ENCODE measurements at regions not wholly inside any gene's neighbourhood (a gene's known extent, or its start where the extent isn't known, plus 50 kb on each side); places are given as distances from the start of the nearest gene placed in this dataset.

DNA sequence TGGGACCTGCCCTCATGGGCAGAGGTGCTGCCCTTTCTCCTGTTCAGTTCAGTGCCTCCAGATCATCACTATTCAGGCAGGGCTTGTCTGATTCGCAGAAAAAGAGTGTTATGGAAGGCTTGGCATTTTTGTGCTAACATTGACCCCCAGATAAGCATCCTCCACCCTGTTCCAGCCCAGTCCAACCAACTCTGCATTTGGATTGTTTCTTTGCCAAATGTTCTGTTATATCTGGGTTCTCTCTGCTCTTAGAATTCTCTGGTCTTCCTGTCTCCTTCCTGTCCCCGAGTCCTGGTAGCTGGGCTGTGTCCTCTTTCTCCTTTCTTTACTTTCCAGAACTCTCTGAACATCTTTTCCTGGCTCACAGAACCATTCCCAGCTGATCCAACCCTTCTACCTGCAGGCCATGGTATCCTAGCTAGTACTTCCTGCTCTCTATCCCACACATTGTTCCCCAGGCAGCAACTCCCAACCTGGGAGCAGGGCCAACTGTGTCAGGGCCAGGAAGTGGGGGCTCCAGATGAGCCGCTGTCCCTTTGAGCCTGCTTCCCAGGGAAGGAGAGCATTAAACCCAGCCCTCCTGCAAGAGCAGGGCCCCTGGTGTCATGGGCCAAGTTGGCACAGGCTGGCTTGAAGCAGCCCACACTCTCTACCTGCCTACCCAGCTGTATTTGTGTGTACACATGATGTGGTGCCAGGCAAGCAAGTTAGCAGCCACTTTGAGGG lies 280.7 kb upstream of the CADM1 start:
- no peak for DNase-seq (ENCODE audit: low read depth)
- no peak overlapping the region for H3K4me3 ChIP-seq (ENCODE audit: control insufficient read depth, low read depth, low read length)
- TF ChIP-seq, protein P1, sequence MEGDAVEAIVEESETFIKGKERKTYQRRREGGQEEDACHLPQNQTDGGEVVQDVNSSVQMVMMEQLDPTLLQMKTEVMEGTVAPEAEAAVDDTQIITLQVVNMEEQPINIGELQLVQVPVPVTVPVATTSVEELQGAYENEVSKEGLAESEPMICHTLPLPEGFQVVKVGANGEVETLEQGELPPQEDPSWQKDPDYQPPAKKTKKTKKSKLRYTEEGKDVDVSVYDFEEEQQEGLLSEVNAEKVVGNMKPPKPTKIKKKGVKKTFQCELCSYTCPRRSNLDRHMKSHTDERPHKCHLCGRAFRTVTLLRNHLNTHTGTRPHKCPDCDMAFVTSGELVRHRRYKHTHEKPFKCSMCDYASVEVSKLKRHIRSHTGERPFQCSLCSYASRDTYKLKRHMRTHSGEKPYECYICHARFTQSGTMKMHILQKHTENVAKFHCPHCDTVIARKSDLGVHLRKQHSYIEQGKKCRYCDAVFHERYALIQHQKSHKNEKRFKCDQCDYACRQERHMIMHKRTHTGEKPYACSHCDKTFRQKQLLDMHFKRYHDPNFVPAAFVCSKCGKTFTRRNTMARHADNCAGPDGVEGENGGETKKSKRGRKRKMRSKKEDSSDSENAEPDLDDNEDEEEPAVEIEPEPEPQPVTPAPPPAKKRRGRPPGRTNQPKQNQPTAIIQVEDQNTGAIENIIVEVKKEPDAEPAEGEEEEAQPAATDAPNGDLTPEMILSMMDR (conservative IDR thresholded peaks at IDR 0.05; ENCODE audit: control insufficient read depth, insufficient read depth, low read depth, low read length): no peak

DNA sequence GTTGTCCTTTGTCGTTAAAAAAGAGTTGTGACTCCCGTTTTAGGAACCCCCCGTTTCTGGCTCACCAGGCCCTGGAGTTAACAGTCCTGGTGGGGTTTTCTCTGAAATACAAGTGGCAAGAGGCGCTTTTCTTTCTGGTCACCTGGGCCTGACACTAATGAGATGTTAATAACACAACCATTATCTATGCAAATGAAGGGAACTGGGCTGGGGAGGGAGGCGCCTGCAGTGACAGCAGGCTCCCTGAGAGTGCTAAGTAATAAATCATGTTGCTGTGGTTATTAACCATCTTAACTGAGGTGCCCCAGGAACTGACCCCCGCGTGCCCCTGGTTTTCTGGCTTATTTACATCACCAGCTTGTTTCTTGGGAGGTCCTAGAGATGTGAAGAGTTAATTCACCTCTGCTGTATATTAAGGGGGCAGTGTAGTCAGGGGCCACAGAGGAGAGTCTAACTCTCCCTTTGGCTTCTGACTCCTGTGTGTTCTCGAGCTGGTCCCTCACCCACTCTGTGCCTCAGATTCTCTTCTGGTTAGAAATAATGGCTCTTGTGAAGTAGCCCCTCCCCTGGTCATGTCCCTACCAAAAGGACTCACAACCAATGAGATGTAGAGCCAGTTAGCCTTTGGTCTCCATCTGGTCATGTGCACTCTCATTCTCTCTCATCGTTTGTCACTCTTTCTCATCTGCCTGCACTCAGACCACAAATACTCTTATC lies 276.6 kb upstream of the CADM1 start:
- H3K4me3 ChIP-seq (ENCODE audit: control insufficient read depth, low read depth, low read length): no peak overlapping the region
- DNase-seq (ENCODE audit: low read depth): no peak
- TF ChIP-seq, protein P1 (conservative IDR thresholded peaks at IDR 0.05; ENCODE audit: control insufficient read depth, insufficient read depth, low read depth, low read length): no peak

DNA sequence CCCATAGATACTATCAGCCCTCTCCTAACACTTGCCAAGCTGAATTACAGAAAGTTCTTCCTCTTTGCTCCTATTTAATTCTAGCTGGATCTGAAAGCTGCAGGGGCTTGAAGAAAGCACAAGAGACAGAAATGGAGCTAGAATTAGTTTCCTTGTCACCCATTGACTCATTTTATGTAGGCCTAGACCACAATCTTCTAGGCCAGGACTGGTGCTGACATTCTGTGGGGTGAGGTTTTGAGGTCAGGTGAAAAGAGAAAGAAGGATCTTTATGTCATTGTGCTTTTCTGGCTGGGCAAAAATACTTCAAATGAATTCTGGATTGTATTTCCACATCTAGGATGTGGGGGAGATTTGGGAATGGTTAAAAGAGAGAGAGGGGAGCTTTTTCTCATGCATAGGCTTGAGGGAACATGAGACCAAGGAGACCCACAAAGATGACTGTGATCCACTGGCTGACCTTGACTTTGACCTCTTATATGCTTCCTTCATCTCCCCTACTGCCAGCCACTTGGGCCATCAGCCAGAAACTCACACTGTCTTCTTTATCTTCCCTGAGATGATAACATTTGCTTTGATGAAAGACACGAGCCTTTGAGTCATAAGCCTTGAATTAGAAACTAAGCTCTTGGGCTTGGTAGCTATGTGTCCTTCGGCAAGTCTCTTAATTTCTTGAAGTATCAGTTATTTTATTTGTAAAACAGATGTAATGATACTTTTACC lies 274.9 kb upstream of the CADM1 start:
- TF ChIP-seq, protein P1 (conservative IDR thresholded peaks at IDR 0.05; ENCODE audit: control insufficient read depth, insufficient read depth, low read depth, low read length): no peak
- DNase-seq (ENCODE audit: low read depth): no peak
- H3K4me3 ChIP-seq (ENCODE audit: control insufficient read depth, low read depth, low read length): no peak overlapping the region

DNA sequence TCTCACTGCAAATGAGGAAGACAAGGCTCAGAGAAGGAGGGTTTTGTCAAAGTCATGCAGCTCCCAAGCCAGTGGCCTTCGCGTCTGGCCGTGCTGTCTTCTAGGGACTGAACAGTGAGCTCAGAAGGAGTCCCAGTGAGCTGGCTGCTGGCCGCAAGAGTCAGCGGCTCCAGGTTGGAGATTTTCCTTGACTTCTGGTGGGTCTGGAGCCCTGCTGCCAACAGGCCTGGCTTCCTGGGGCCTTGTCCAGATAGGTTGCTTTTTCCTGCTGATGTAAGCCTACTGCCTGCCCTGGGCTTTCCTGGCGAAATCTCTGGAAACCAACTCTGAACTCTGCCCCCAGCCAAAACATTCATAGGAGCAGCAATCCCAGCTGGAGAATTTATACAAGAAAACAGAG lies 272.7 kb upstream of the CADM1 start:
- TF ChIP-seq, protein P1 (conservative IDR thresholded peaks at IDR 0.05; ENCODE audit: control insufficient read depth, insufficient read depth, low read depth, low read length): no peak
- H3K4me3 ChIP-seq (ENCODE audit: control insufficient read depth, low read depth, low read length): no peak overlapping the region
- DNase-seq (ENCODE audit: low read depth): no peak

DNA sequence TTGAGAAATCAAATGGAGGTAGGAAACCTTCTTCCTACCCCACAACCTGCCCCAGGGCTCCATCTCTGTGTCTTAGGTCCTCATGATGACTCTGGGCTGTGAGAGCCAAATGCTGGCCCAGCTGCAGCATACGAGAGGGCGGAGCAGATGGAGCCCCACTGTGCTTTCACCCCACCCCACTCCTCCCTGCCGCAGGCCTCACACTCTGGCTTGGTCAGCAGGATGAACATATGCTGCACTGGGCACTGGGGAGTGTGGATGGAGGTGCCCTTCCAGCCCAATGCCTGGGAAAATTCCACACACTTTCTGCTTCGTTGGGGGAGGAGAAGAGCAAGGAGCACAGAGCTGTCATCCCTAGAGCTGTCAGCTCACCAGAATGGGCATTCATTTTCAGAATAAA lies 271.6 kb upstream of the CADM1 start:
- no peak for DNase-seq (ENCODE audit: low read depth)
- no peak overlapping the region for H3K4me3 ChIP-seq (ENCODE audit: control insufficient read depth, low read depth, low read length)
- TF ChIP-seq, protein P1 (conservative IDR thresholded peaks at IDR 0.05; ENCODE audit: control insufficient read depth, insufficient read depth, low read depth, low read length): no peak

DNA sequence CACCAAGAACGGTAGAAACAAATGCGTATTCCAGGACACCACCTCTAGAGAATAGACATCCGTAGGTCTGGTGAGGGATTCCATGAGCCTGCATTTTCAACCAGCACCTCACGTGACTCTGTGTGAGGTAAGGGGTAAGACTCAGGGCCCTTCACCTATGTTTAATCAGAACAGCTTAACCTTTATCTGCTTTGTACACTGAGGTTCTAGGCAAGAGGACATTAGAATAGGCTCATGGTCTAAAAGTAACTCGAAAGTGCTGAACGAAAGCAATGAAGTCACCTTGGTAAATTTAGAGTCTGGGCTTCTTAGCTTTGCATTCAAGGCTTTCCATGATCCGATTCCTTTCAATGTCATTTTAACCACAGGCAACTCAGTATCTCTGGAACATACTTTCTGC lies 270.5 kb upstream of the CADM1 start:
- no peak for DNase-seq (ENCODE audit: low read depth)
- no peak overlapping the region for H3K4me3 ChIP-seq (ENCODE audit: control insufficient read depth, low read depth, low read length)
- TF ChIP-seq, protein P1 (conservative IDR thresholded peaks at IDR 0.05; ENCODE audit: control insufficient read depth, insufficient read depth, low read depth, low read length): no peak

All from fibroblast of mammary gland (primary cell).